ENCODE measurements at regions not wholly inside any gene's neighbourhood (a gene's known extent, or its start where the extent isn't known, plus 50 kb on each side); places are given as distances from the start of the nearest gene placed in this dataset.

- H3K27ac ChIP-seq: no peak overlapping the region
- TF ChIP-seq CTCF (IDR thresholded peaks at IDR 0.05) (no peak), ZFX (IDR thresholded peaks at IDR 0.05; ENCODE audit: borderline replicate concordance) (no peak)
Measured at GRCh38 chr10:79018521-79019011, 50.2 kb upstream of the ZMIZ1 start.

Measured in 22Rv1 (cell line).